CD1c-positive myeloid dendritic cell (primary cell): ENCODE measurements at regions not wholly inside any gene's neighbourhood (a gene's known extent, or its start where the extent isn't known, plus 50 kb on each side); places are given as distances from the start of the nearest gene placed in this dataset.
A peak's percentile ranks its signal among the peaks of the same experiment; 100 is the strongest.
"Not testable (repeated sequence)": the region's sequence is repeated elsewhere in the genome, so short reads cannot be mapped to it uniquely, and the experiment has no call there.

Experiments used
- DNase-seq: peaks from one replicate; pipeline ENCODE4 v3.0.0-alpha.2; 2016; ENCODE audit errors: extremely low spot score

- DNase-seq, result no peak
Measured at GRCh38 chr2:122713800-122714199, 958.3 kb downstream of the TSN start.

GRCh38 chr2:122720822-122721221 is 965.4 kb downstream of the TSN start:
- not testable (repeated sequence) for DNase-seq

DNA sequence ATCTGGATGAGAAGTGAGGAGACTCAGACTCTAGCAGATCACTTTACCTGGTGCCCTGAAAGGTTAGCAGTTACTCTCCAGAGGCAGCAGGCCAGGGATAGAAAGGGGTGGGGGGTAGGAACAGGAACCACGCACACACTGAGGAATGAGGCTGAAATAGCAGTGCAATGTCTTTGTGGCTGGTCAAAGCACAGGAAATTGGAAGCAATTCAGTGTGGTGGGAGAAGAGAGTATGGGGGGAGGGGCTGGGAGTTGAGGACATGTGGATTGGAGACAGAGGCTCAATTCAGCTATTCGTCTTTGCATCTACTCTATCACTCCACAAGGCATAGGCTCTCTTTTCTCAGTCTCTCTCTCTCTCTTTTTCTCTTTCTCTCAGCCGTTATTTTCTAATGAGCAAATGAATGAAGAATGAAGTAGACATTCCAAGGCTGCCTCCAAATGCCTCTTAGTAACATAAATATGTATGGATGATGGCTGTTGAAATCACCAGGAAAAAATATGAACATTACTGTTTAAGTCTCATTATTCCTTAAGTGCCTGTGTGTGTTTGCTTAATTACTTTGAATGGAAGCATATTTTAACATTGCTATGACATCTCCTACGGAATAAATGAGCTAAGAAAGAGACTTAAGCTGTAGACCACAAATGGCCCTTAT is 979.4 kb downstream of the TSN start:
- no peak for DNase-seq

- no peak for DNase-seq
Measured at GRCh38 chr2:122736279-122736678, 980.8 kb downstream of the TSN start.

DNA sequence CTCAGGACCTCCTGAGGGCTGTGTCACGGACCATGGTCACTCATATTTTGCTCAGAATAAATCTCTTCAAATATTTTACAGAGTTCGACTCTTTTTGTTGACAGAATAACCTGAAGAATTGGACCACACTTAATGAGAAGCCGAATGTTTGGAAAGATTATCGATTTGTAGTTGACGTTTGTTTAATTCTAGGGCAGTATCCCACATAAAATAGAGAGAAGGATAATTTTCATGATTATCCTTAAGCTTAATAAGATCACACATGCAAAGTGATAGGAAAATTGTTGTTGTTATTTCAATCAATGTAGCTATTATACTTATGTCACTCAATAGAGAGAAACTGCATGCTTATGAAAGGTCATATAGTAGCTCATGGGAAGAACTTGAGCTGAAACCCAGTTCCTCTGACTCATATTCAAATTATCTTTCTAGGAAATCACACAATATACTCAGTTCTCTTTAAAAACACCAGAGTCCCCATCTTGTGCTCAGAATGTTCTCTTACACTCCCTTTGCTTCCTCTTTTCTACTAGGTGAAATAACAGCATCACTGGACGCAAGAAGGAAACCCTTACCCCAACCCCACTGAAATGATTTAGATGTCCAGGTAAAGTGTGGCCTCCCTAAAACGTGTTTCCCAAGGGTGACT is 982.1 kb downstream of the TSN start:
- DNase-seq, result peak; percentile 79

- DNase-seq, result no peak
Measured at GRCh38 chr2:122739732-122740593, 984.5 kb downstream of the TSN start.

DNA sequence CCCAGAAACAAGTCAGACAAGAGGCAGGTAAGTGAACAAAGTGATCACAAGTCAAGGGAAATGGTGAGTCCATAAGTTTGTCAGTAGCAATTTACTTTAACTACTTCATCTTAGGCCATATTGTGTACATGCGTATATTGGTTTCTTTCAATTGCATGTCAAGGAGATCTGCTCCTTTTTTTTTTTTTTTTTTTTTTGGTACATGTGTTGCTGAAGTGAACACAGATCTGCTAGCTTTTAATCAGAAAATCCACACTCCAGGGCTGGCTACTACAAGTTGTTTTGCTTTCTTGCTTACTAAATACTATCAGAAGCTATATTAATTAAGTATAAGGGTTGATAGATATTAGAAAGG is 985.1 kb downstream of the TSN start:
- no peak for DNase-seq

GRCh38 chr2:122741403-122741802 is 986.0 kb downstream of the TSN start:
- DNase-seq, result no peak

GRCh38 chr2:122743021-122743675 is 987.7 kb downstream of the TSN start:
- DNase-seq, result no peak

DNA sequence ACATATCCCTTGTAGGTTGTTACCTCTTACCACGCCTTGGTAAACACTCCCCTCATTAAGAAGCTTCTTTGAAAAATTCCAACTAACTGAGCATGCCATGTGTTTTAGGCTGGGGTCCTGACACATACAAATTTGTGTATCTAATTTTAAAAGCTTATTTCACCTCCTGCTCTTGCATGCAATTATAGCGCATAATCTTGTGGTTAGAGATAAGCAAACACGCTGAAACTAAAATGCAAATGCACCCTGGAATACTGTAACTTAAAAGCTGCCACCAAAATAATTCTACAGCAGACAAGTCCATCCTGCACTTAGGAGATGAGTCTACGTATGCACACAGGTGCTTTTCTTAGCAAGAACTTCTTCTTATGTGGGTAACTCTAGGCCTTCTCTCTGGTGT is 990.2 kb downstream of the TSN start:
- no peak for DNase-seq

GRCh38 chr2:122747670-122748069 is 992.2 kb downstream of the TSN start:
- DNase-seq, result no peak

- DNase-seq, result no peak
Measured at GRCh38 chr2:122748552-122749011, 993.1 kb downstream of the TSN start.

GRCh38 chr2:122749405-122749804 is 994.0 kb downstream of the TSN start:
- DNase-seq, result no peak

DNA sequence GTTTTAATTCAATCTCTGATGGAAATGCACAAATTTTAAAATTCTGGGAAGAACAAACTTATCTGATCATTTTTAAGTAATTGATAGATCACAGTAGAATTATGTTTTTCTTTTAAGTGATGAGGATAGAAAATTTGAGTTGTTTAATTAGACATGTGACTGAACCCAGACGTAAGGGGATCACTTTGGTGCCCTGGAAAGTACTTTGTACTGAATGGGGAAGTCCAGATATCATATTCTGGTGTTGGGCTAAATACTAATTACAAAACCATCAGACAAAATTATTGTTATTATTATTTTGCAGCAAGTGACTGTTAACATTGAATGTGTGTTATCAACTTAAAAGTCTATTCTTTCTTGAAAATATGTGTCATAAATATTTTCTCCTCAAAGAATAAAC is 994.6 kb downstream of the TSN start:
- DNase-seq, result no peak

DNA sequence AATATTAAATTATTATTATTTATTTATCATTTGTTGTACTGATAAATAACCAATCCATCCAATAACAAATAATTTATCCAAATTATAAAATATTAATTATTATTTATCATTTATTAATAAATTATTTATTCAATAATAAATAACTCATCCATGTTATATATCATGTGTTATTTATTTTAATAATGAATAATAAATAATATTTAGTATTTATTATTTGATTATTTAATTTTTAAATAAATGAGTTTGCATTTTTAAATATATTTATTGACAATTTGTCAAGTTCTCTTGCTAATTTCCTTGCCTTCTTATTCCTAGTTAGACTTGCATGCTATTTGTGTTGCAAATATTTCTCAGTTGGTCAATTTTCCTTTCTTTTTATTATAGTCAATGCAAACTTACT is 995.4 kb downstream of the TSN start:
- DNase-seq, result no peak

DNA sequence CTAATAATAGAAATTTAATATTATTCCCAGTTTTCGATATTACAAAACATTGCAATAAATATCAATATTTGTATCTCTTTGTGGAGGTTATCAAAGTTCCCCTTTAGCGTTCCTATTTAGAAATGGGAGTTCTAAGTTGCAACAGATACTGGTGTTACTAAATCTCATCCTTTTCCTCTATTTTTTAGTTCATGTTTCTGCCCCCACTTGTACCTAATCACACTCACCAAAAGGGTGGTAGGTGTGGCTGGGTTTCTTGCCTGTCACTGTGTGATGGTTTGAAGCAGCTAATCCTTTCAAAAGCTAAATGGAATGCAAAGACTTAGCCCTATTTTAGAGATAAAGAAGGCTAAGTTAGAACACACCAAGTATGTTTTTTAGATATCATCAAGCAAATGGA is 997.9 kb downstream of the TSN start:
- peak; percentile 56 for DNase-seq

GRCh38 chr2:122754561-122754960 is 999.1 kb downstream of the TSN start:
- DNase-seq, result no peak

GRCh38 chr2:122755281-122755780 is 999.9 kb downstream of the TSN start:
- DNase-seq, result peak; percentile 31

GRCh38 chr2:122758967-122759366 is 1003.5 kb downstream of the TSN start:
- DNase-seq, result no peak

- DNase-seq, result peak; percentile 72
Measured at GRCh38 chr2:122764014-122764413, 1008.6 kb downstream of the TSN start.

GRCh38 chr2:122780251-122780650 is 1024.8 kb downstream of the TSN start:
- DNase-seq, result no peak

GRCh38 chr2:122794100-122794499 is 1038.6 kb downstream of the TSN start:
- no peak for DNase-seq
